ENCODE measurements at regions not wholly inside any gene's neighbourhood (a gene's known extent, or its start where the extent isn't known, plus 50 kb on each side); places are given as distances from the start of the nearest gene placed in this dataset.

GRCh38 chrX:131595120-131595519 is 51.2 kb downstream of the OR13H1 start:
- TF ChIP-seq, protein P1, sequence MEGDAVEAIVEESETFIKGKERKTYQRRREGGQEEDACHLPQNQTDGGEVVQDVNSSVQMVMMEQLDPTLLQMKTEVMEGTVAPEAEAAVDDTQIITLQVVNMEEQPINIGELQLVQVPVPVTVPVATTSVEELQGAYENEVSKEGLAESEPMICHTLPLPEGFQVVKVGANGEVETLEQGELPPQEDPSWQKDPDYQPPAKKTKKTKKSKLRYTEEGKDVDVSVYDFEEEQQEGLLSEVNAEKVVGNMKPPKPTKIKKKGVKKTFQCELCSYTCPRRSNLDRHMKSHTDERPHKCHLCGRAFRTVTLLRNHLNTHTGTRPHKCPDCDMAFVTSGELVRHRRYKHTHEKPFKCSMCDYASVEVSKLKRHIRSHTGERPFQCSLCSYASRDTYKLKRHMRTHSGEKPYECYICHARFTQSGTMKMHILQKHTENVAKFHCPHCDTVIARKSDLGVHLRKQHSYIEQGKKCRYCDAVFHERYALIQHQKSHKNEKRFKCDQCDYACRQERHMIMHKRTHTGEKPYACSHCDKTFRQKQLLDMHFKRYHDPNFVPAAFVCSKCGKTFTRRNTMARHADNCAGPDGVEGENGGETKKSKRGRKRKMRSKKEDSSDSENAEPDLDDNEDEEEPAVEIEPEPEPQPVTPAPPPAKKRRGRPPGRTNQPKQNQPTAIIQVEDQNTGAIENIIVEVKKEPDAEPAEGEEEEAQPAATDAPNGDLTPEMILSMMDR (IDR thresholded peaks at IDR 0.05; ENCODE audit: insufficient read depth, low read depth, low read length, missing control alignments), result no peak
- DNase-seq (ENCODE audit: low read depth), result no peak
- H3K4me3 ChIP-seq (ENCODE audit: low read depth, low read length), result no peak overlapping the region

DNA sequence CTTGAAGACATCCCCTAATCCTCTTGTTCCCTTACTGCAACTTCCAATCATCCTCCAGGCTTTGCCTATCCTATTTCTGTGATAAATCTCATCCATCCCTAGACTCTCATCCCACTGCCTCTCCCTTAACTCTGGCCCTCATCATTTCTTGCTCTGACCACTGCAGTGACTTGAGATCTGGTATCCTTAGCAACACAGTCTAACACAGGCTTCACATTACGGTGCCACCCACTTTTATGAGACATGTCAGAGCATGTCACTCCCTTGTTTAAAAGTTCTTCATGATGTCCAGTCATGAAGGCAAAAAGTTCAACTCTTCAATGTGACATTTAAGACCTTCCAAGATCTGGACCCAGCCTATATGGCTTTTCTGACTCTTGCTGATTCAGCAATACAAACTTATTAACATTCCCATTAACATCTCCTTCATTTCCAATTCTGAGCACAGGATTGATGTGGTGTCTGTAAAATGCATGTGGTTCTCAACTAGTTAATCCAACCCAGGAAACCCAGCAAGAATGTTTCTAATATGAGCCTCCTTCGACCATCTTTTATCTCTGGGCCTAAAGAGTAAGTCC is 64.0 kb downstream of the OR13H1 start:
- TF ChIP-seq, protein P1 (IDR thresholded peaks at IDR 0.05; ENCODE audit: insufficient read depth, low read depth, low read length, missing control alignments), result no peak
- H3K4me3 ChIP-seq (ENCODE audit: low read depth, low read length), result no peak overlapping the region
- no peak for DNase-seq (ENCODE audit: low read depth)

- no peak for DNase-seq (ENCODE audit: low read depth)
- TF ChIP-seq, protein P1 (IDR thresholded peaks at IDR 0.05; ENCODE audit: insufficient read depth, low read depth, low read length, missing control alignments), result no peak
- H3K4me3 ChIP-seq (ENCODE audit: low read depth, low read length), result no peak overlapping the region
These were observed 65.6 kb downstream of the OR13H1 start for GRCh38 chrX:131609480-131609879.

DNA sequence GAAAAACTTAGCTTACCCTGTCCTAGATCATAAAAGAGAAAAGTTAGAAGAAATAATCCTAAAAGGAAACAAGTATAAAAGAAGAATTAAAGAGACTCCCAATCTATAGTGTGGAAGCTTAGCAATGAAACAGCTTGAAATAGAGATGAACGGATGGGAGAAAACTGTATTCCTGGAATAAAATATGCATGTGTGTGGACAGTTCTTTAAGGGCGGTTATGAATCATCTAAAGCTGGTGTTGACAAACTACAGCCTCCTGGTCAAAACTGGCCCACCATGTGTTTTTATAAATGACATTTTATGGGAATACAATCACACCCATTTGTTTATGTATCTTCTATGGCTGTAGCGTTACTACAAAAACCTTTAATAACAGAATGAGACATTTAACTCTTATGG is 69.4 kb downstream of the OR13H1 start:
- no peak overlapping the region for H3K4me3 ChIP-seq (ENCODE audit: low read depth, low read length)
- TF ChIP-seq, protein P1 (IDR thresholded peaks at IDR 0.05; ENCODE audit: insufficient read depth, low read depth, low read length, missing control alignments), result no peak
- no peak for DNase-seq (ENCODE audit: low read depth)

DNA sequence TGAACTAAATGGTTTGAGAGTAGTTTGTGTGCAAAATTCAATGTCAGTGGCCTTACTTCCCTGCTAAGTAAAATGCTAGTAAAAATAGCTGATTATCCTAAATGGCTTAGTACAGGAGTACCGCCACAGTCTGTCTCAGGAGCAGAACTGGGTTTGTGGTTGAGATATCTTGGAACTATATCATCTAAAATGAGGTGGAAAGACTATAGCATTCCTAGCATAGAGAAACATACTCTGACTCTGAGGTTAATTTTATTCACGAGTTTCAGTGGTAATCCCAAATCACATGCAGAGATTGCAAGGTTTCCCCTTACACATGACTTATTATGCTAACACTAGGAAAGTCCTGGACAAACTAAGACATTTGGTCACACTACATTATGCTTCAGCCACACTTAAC is 70.4 kb downstream of the OR13H1 start:
- no peak for DNase-seq (ENCODE audit: low read depth)
- H3K4me3 ChIP-seq (ENCODE audit: low read depth, low read length), result no peak overlapping the region
- TF ChIP-seq, protein P1 (IDR thresholded peaks at IDR 0.05; ENCODE audit: insufficient read depth, low read depth, low read length, missing control alignments), result no peak

- DNase-seq (ENCODE audit: low read depth), result no peak
- TF ChIP-seq, protein P1 (IDR thresholded peaks at IDR 0.05; ENCODE audit: insufficient read depth, low read depth, low read length, missing control alignments), result no peak
- H3K4me3 ChIP-seq (ENCODE audit: low read depth, low read length), result no peak overlapping the region
These were observed 73.3 kb downstream of the OR13H1 start for GRCh38 chrX:131617182-131617581.

DNA sequence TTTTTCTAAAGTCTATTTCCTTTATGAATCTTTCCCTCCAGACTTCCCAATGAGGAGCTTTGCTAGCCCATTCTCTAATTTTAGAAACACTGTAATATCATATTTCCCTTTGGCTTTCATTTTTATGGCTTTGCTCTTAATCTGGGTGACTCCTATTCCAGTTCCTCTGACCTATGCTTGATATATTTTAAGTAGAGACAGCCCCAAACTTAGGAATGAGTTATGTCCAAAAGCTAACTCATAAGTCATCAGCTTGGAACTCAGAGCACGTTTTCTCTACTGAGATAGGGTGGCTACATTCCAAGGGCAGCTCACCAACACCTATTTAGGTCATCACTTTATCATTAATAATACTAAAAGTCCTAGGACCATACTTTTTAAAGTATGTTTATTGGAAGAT is 77.8 kb downstream of the OR13H1 start:
- TF ChIP-seq, protein P1 (IDR thresholded peaks at IDR 0.05; ENCODE audit: insufficient read depth, low read depth, low read length, missing control alignments), result no peak
- no peak for DNase-seq (ENCODE audit: low read depth)

More for the DNA sequence above, 77.8 kb downstream of the OR13H1 start:
- no peak overlapping the region for H3K4me3 ChIP-seq (ENCODE audit: low read depth, low read length)

Measured in GM12865 (cell line).